Astrocyte (in vitro differentiated cells and primary cell): ENCODE measurements at regions not wholly inside any gene's neighbourhood (a gene's known extent, or its start where the extent isn't known, plus 50 kb on each side); places are given as distances from the start of the nearest gene placed in this dataset.

Experiments used
- DNase-seq: peaks from one replicate; pipeline ENCODE4 v3.0.0-alpha.2; 2010; ENCODE audit warnings: low read depth
- FAIRE-seq: peaks from 2 replicates; lab custom pipeline; 2011; peaks lifted over from hg19 to GRCh38; lab: Jason Lieb, UNC
- H2AFZ ChIP-seq: 2 replicates; pipeline ENCODE4 v1.6.0; 2012; ENCODE audit warnings: low read depth, low read length, inconsistent platforms
- H3K27ac ChIP-seq: 2 replicates; pipeline ENCODE4 v1.5.1; 2011; ENCODE audit warnings: low read depth, low read length, inconsistent platforms
- H3K27me3 ChIP-seq: 2 replicates; pipeline ENCODE4 v1.6.0; 2011; ENCODE audit warnings: low read length, inconsistent platforms; ENCODE audit not compliant: insufficient read depth
- H3K36me3 ChIP-seq: 2 replicates; pipeline ENCODE4 v1.5.1; 2011; ENCODE audit warnings: low read length, inconsistent platforms; ENCODE audit not compliant: insufficient read depth
- H3K4me1 ChIP-seq: 2 replicates; pipeline ENCODE4 v1.5.1; 2011; ENCODE audit warnings: low read length, inconsistent platforms; ENCODE audit not compliant: insufficient read depth
- H3K4me2 ChIP-seq: 2 replicates; pipeline ENCODE4 v1.6.0; 2012; ENCODE audit warnings: low read length, inconsistent platforms
- H3K4me3 ChIP-seq: 2 replicates; pipeline ENCODE4 v1.5.1; 2011; ENCODE audit warnings: low read depth, mild to moderate bottlenecking, low read length, inconsistent platforms; ENCODE audit not compliant: insufficient read depth
- H3K79me2 ChIP-seq: 2 replicates; pipeline ENCODE4 v1.6.0; 2012; ENCODE audit warnings: mild to moderate bottlenecking, low read length, inconsistent platforms; ENCODE audit not compliant: insufficient read depth
- H3K9ac ChIP-seq: 2 replicates; pipeline ENCODE4 v1.6.0; 2012; ENCODE audit warnings: mild to moderate bottlenecking, low read length, inconsistent platforms
- H3K9me3 ChIP-seq: 2 replicates; pipeline ENCODE4 v1.5.1; 2012; ENCODE audit warnings: low read depth, mild to moderate bottlenecking, low read length, inconsistent platforms; ENCODE audit not compliant: insufficient read depth
- H4K20me1 ChIP-seq: 2 replicates; pipeline ENCODE4 v1.6.0; 2012; ENCODE audit warnings: low read length, inconsistent platforms; ENCODE audit not compliant: insufficient read depth
- H3K27ac Mint-ChIP-seq: one replicate; pipeline ENCODE4 v1.8.0; 2021; ENCODE audit warnings: mild to moderate bottlenecking, mixed read lengths; ENCODE audit not compliant: unreplicated experiment
- H3K27me3 Mint-ChIP-seq: one replicate; pipeline ENCODE4 v1.8.0; 2021; ENCODE audit warnings: low read depth, mixed read lengths; ENCODE audit not compliant: unreplicated experiment
- H3K36me3 Mint-ChIP-seq: one replicate; pipeline ENCODE4 v1.8.0; 2021; ENCODE audit warnings: low read depth, mixed read lengths; ENCODE audit not compliant: unreplicated experiment
- H3K4me1 Mint-ChIP-seq: one replicate; pipeline ENCODE4 v1.8.0; 2021; ENCODE audit warnings: low read depth, mixed read lengths; ENCODE audit not compliant: unreplicated experiment
- H3K4me3 Mint-ChIP-seq: one replicate; pipeline ENCODE4 v1.8.0; 2021; ENCODE audit warnings: mild to moderate bottlenecking, moderate library complexity, mixed read lengths; ENCODE audit not compliant: unreplicated experiment
- H3K9me3 Mint-ChIP-seq: one replicate; pipeline ENCODE4 v1.8.0; 2021; ENCODE audit warnings: mild to moderate bottlenecking, mixed read lengths; ENCODE audit not compliant: unreplicated experiment
- EZH2 ChIP-seq: IDR thresholded peaks from 2 replicates; pipeline ENCODE4 v1.6.1; 2012; ENCODE audit warnings: mild to moderate bottlenecking, low read length, inconsistent platforms; ENCODE audit not compliant: insufficient read depth
- TF ChIP-seq, protein P1 (sequence below): IDR thresholded peaks from 2 replicates; pipeline ENCODE4 v1.5.1; 2011; ENCODE audit warnings: low read depth, mild to moderate bottlenecking, inconsistent platforms, low read length, moderate library complexity; ENCODE audit not compliant: insufficient read depth

DNA sequence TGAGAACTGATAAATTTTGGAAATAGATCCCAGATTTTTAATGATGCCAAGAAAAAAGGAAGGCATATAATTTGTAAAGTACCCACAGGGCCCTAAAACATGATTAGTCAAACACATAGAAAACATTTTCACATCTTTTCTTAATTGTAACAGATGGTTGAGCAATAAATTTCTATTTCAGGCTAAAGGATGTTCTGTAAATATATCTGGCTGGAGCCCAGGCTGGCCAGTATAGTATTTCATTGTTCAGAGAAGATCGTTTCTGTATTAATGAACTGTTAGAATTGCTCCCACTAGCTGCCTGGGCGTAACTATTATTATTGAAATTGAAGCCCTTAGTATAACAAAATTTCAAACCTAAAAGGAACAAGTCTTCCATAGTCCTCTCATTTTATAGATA, 105.3 kb upstream of the SMC2 start:
- H3K9ac ChIP-seq, result no peak overlapping the region
- H3K4me2 ChIP-seq, result no peak overlapping the region
- DNase-seq, result no peak
- no peak for TF ChIP-seq EZH2
- TF ChIP-seq, protein P1, sequence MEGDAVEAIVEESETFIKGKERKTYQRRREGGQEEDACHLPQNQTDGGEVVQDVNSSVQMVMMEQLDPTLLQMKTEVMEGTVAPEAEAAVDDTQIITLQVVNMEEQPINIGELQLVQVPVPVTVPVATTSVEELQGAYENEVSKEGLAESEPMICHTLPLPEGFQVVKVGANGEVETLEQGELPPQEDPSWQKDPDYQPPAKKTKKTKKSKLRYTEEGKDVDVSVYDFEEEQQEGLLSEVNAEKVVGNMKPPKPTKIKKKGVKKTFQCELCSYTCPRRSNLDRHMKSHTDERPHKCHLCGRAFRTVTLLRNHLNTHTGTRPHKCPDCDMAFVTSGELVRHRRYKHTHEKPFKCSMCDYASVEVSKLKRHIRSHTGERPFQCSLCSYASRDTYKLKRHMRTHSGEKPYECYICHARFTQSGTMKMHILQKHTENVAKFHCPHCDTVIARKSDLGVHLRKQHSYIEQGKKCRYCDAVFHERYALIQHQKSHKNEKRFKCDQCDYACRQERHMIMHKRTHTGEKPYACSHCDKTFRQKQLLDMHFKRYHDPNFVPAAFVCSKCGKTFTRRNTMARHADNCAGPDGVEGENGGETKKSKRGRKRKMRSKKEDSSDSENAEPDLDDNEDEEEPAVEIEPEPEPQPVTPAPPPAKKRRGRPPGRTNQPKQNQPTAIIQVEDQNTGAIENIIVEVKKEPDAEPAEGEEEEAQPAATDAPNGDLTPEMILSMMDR, result no peak
- no peaks in the 10 kb centered on the region for H3K9me3 ChIP-seq
- Mint-ChIP-seq H3K36me3 (no peaks in the 10 kb centered on the region), H3K27me3 (no peaks in the 10 kb centered on the region), H3K4me1 (no peaks in the 10 kb centered on the region), H3K9me3 (peaks cover 5% of the 10 kb centered on the region), H3K27ac (no peak overlapping the region), H3K4me3 (no peak overlapping the region)
- no peaks in the 10 kb centered on the region for H3K27me3 ChIP-seq
- H2AFZ ChIP-seq, result no peak overlapping the region
- no peak overlapping the region for H3K27ac ChIP-seq
- no peak overlapping the region for H3K4me3 ChIP-seq
- no peaks in the 10 kb centered on the region for H4K20me1 ChIP-seq
- no peaks in the 10 kb centered on the region for H3K4me1 ChIP-seq
- no peaks in the 10 kb centered on the region for H3K79me2 ChIP-seq
- no peaks in the 10 kb centered on the region for H3K36me3 ChIP-seq
- no peak for FAIRE-seq

DNA sequence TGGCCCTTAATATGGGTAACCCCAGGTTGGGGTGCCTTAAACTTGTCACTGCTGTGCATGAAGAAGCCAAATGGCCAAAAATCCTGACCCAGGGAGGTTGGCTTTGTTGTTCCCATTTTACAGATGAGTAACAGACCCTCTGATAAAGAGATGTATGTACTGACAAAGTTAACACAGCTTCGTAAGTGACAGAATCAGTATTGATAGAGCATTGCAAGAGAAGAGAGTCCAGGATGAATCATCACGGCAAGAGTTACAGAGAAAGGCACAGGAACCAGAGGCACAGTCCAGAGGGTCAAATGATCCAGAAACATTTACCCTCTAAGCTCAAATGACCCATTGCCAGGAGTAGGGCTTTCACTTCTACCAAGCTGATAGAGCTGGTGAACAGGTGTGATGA, 103.8 kb upstream of the SMC2 start:
- no peaks in the 10 kb centered on the region for H3K36me3 ChIP-seq
- Mint-ChIP-seq H3K27ac (no peak overlapping the region), H3K4me3 (no peak overlapping the region), H3K9me3 (peaks cover 2% of the 10 kb centered on the region), H3K27me3 (no peaks in the 10 kb centered on the region), H3K36me3 (no peaks in the 10 kb centered on the region), H3K4me1 (no peaks in the 10 kb centered on the region)
- no peaks in the 10 kb centered on the region for H4K20me1 ChIP-seq
- H3K79me2 ChIP-seq, result no peaks in the 10 kb centered on the region
- no peak overlapping the region for H3K9ac ChIP-seq
- H3K4me2 ChIP-seq, result no peak overlapping the region
- H3K9me3 ChIP-seq, result no peaks in the 10 kb centered on the region
- no peaks in the 10 kb centered on the region for H3K27me3 ChIP-seq
- no peak overlapping the region for H2AFZ ChIP-seq
- FAIRE-seq (no peak), DNase-seq (no peak)
- H3K27ac ChIP-seq, result no peak overlapping the region
- no peaks in the 10 kb centered on the region for H3K4me1 ChIP-seq
- H3K4me3 ChIP-seq, result no peak overlapping the region
- TF ChIP-seq, protein P1, result no peak
- no peak for TF ChIP-seq EZH2

DNA sequence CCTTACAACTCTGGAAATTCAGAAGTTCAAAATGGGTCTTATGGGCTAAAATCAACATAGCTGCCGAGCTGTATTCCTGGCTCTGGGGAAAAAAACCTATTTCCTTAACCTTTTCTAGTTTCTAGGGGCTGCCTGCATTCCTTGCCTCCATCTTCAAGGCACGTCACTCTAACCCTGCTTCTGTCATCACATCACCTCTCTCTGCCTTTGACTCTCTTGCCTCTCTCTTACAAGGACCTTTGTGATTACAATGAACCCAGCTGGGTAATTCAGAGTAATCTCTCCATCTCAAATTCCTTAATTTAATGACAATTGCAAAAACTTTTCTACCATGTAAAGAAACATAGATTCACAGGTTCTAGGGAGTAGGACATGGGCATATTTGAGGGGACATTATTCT, 103.1 kb upstream of the SMC2 start:
- no peaks in the 10 kb centered on the region for H3K9me3 ChIP-seq
- H3K27ac Mint-ChIP-seq, result no peak overlapping the region
- no peak overlapping the region for H3K27ac ChIP-seq
- no peak overlapping the region for H2AFZ ChIP-seq
- H3K36me3 ChIP-seq, result no peaks in the 10 kb centered on the region
- H3K36me3 Mint-ChIP-seq, result no peaks in the 10 kb centered on the region
- no peak overlapping the region for H3K9ac ChIP-seq
- H3K79me2 ChIP-seq, result no peaks in the 10 kb centered on the region
- no peaks in the 10 kb centered on the region for H3K27me3 ChIP-seq
- no peaks in the 10 kb centered on the region for H3K4me1 Mint-ChIP-seq
- H4K20me1 ChIP-seq, result no peaks in the 10 kb centered on the region
- no peaks in the 10 kb centered on the region for H3K27me3 Mint-ChIP-seq
- H3K4me2 ChIP-seq, result no peak overlapping the region
- DNase-seq (no peak), FAIRE-seq (no peak)
- H3K4me3 Mint-ChIP-seq, result no peak overlapping the region
- TF ChIP-seq, protein P1, result no peak
- no peak for TF ChIP-seq EZH2
- H3K9me3 Mint-ChIP-seq, result peaks cover 2% of the 10 kb centered on the region
- H3K4me3 ChIP-seq, result no peak overlapping the region
- H3K4me1 ChIP-seq, result no peaks in the 10 kb centered on the region
